ENCODE measurements at regions not wholly inside any gene's neighbourhood (a gene's known extent, or its start where the extent isn't known, plus 50 kb on each side); places are given as distances from the start of the nearest gene placed in this dataset.
A peak's percentile ranks its signal among the peaks of the same experiment; 100 is the strongest.

- DNase-seq: no peak
Observed at GRCh38 chr3:10585945-10586344, 80.6 kb upstream of the ATP2B2 start.

GRCh38 chr3:10594915-10595314, 89.5 kb upstream of the ATP2B2 start:
- DNase-seq: peak; percentile 65 to 70 (median 66)

- no peak for DNase-seq
Observed at GRCh38 chr3:10596746-10597448, 91.5 kb upstream of the ATP2B2 start.

GRCh38 chr3:10597733-10598132, 92.3 kb upstream of the ATP2B2 start:
- DNase-seq: no peak

- DNase-seq: no peak
Observed at GRCh38 chr3:10599017-10599416, 93.6 kb upstream of the ATP2B2 start.

GRCh38 chr3:10599444-10599843, 94.1 kb upstream of the ATP2B2 start:
- DNase-seq: no peak

- DNase-seq: no peak
Observed at GRCh38 chr3:10600296-10600714, 94.9 kb upstream of the ATP2B2 start.

- no peak for DNase-seq
Observed at GRCh38 chr3:10600726-10601125, 95.3 kb upstream of the ATP2B2 start.

- DNase-seq: no peak
Observed at GRCh38 chr3:10601151-10601856, 95.9 kb upstream of the ATP2B2 start.

- no peak for DNase-seq
Observed at GRCh38 chr3:10601857-10602230, 96.5 kb upstream of the ATP2B2 start.

GRCh38 chr3:10602271-10602670, 96.9 kb upstream of the ATP2B2 start:
- DNase-seq: no peak

- DNase-seq: no peak
Observed at GRCh38 chr3:10602769-10603768, 97.7 kb upstream of the ATP2B2 start.

- DNase-seq: no peak
Observed at GRCh38 chr3:10609134-10609533, 103.7 kb upstream of the ATP2B2 start.

- no peak for DNase-seq
Observed at GRCh38 chr3:10614168-10614567, 108.8 kb upstream of the ATP2B2 start.

GRCh38 chr3:10615715-10616114, 110.3 kb upstream of the ATP2B2 start:
- no peak for DNase-seq

- DNase-seq: no peak
Observed at GRCh38 chr3:10616321-10616720, 110.9 kb upstream of the ATP2B2 start.

GRCh38 chr3:10619989-10620832, 114.8 kb upstream of the ATP2B2 start:
- no peak for DNase-seq

- DNase-seq: no peak
Observed at GRCh38 chr3:10620833-10621082, 115.4 kb upstream of the ATP2B2 start.

GRCh38 chr3:10623578-10624275, 118.3 kb upstream of the ATP2B2 start:
- peak in 1 of 3 donors; percentile 8 for DNase-seq

GRCh38 chr3:10625323-10625722, 119.9 kb upstream of the ATP2B2 start:
- no peak for DNase-seq

GRCh38 chr3:10627884-10628572, 122.6 kb upstream of the ATP2B2 start:
- DNase-seq: no peak
